Esophagus muscularis mucosa (tissue), 4 donors: ENCODE measurements at regions not wholly inside any gene's neighbourhood (a gene's known extent, or its start where the extent isn't known, plus 50 kb on each side); places are given as distances from the start of the nearest gene placed in this dataset.

Experiments used
- DNase-seq: peaks from one replicate; pipeline ENCODE4 v3.0.0-alpha.2; 2017; ENCODE audit errors: extremely low spot score
- H3K27ac ChIP-seq, 4 donors: fragments of 200-600 bp; sonication (generic); replicated peaks in 1 of 4; 1 replicate in 3 of 4; 2 replicates in 1 of 4; pipeline ENCODE4 v1.5.1; 2016 to 2019; ENCODE audit warnings: mild to moderate bottlenecking in 1 of 4
- H3K27me3 ChIP-seq, 4 donors: fragments of 200-600 bp; sonication (generic); one replicate each; pipeline versions ENCODE4 v1.5.1 to v1.6.0; 2016 to 2019
- H3K36me3 ChIP-seq, 4 donors: fragments of 200-600 bp; sonication (generic); one replicate each; pipeline ENCODE4 v1.5.1; 2016 to 2019
- H3K4me1 ChIP-seq, 4 donors: fragments of 200-600 bp; sonication (generic); one replicate each; pipeline ENCODE4 v1.5.1; 2016 to 2019
- H3K4me3 ChIP-seq, 4 donors: fragments of 200-600 bp; sonication (generic); 1 replicate in 2 of 4; 2 replicates in 2 of 4; pipeline ENCODE4 v1.5.1; 2016 to 2019; ENCODE audit warnings: mild to moderate bottlenecking in 4 of 4, moderate library complexity in 1 of 4
- H3K9me3 ChIP-seq, 4 donors: fragments of 200-600 bp; sonication (generic); 1 replicate in 3 of 4; 2 replicates in 1 of 4; pipeline ENCODE4 v1.5.1; 2016 to 2019
- EP300 ChIP-seq: sonication (generic); formaldehyde crosslinking; IDR thresholded peaks from one replicate; pipeline ENCODE4 v1.6.1; 2017; ENCODE audit warnings: antibody characterized with exemption
- POLR2A ChIP-seq: fragments of 450-650 bp; IDR thresholded peaks from one replicate; pipeline ENCODE4 v1.6.1; 2017; ENCODE audit warnings: antibody characterized with exemption, moderate library complexity, mild to moderate bottlenecking, low read depth
- POLR2AphosphoS5 ChIP-seq, 2 donors: sonication (generic); formaldehyde crosslinking; IDR thresholded peaks; one replicate each; pipeline ENCODE4 v1.6.1; 2017; ENCODE audit warnings: antibody characterized with exemption in 2 of 2
- WGBS: methylation state at CpG from one replicate; pipeline ENCODE4 v1.1.5; 2018; 5-methylcytosine and 5-hydroxymethylcytosine counted together
- intact Hi-C: fragments of 100-400 bp; cut with DNase I; formaldehyde crosslinking; loops from one replicate; pipeline ENCODE4 v1.15.1; 2023
- TF ChIP-seq, protein P1 (sequence below), 3 experiments: fragments of 200-600 bp in 2 of 3; fragments of 450-650 bp in 1 of 3; sonication (generic) in 2 of 3; IDR thresholded peaks; one replicate each; pipeline ENCODE4 v1.5.1; 2017 to 2019; ENCODE audit warnings: antibody characterized with exemption in 3 of 3, mild to moderate bottlenecking in 2 of 3, moderate library complexity in 1 of 3

DNA sequence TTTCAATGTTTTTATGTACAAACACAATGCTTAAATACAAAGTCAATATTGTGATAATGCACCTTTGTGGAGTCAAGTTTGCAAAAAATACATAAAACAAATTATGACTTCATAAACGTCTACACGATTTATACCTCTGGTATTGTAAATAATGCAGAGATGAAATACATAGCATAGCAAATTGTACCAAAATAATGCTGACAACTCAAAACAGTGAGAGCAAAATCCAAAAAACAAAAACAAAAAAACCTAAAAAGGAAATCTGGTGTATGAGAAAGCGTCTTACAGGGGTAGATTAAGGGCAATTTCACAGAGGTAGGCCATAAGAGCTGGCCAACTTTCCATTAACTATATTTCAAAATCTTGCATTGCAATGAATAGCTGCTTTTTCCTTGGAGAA, 161.5 kb upstream of the LRRC7 start:
- Histone ChIP-seq H3K4me3 (no peak overlapping the region), H3K27me3 (no peaks in the 10 kb centered on the region), H3K27ac (no peak overlapping the region), H3K4me1 (no peaks in the 10 kb centered on the region), H3K9me3 (no peaks in the 10 kb centered on the region), H3K36me3 (no peaks in the 10 kb centered on the region)
- intact Hi-C loops: no loop called here
- TF ChIP-seq EP300 (no peak), POLR2AphosphoS5 (IDR thresholded peaks at IDR 0.05) (no peak), POLR2A (no peak)
- TF ChIP-seq, protein P1, sequence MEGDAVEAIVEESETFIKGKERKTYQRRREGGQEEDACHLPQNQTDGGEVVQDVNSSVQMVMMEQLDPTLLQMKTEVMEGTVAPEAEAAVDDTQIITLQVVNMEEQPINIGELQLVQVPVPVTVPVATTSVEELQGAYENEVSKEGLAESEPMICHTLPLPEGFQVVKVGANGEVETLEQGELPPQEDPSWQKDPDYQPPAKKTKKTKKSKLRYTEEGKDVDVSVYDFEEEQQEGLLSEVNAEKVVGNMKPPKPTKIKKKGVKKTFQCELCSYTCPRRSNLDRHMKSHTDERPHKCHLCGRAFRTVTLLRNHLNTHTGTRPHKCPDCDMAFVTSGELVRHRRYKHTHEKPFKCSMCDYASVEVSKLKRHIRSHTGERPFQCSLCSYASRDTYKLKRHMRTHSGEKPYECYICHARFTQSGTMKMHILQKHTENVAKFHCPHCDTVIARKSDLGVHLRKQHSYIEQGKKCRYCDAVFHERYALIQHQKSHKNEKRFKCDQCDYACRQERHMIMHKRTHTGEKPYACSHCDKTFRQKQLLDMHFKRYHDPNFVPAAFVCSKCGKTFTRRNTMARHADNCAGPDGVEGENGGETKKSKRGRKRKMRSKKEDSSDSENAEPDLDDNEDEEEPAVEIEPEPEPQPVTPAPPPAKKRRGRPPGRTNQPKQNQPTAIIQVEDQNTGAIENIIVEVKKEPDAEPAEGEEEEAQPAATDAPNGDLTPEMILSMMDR (IDR thresholded peaks at IDR 0.05): no peak
- no peak for DNase-seq
- WGBS: 88% methylated on average over 3 of the region's 3 CpGs

DNA sequence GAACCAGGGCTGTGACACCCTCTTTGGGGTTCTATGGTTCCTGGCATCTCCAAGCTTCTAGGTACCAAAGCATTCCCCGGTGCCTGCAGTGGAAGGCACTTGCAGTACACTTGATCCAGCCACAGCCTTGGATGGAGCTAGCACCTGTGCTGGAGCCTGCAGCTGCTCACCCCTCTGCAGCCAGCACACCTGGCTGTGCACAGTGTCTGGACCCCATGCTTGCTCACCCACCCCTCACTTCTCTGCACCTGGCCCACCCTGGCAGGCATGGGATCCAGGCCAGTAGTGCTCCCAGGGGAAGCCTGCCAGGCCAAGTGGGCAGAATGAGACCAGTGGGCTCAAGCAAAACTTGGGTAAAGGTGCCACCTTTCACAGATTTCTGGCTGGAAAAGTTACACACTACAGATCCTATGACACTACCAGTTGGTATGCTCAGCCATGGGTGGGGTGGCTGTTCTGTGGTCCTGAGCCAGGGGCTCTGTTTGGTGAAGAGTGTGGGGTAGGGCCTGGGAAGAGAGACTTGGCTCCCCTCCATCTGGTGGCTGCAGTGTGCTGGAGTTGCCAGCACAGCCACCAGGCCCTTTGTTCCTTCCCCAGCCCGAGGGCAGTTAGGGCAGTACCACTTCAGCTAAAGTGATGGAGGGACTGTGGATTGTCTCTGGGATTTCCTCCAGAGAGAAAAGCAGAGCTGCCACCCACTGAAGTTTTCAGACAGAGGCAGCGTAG, 157.8 kb upstream of the LRRC7 start:
- Histone ChIP-seq H3K4me3 (no peak overlapping the region), H3K27ac (no peak overlapping the region), H3K4me1 (no peaks in the 10 kb centered on the region), H3K36me3 (no peaks in the 10 kb centered on the region), H3K9me3 (peaks cover 0 to 9% (median 0%) of the 10 kb centered on the region in 4 donors), H3K27me3 (no peaks in the 10 kb centered on the region)
- DNase-seq: no peak
- WGBS: 89% methylated on average over 3 of the region's 3 CpGs
- TF ChIP-seq POLR2A (no peak), POLR2AphosphoS5 (IDR thresholded peaks at IDR 0.05) (no peak), EP300 (no peak)
- TF ChIP-seq, protein P1 (IDR thresholded peaks at IDR 0.05): no peak
- intact Hi-C loops: no loop called here

DNA sequence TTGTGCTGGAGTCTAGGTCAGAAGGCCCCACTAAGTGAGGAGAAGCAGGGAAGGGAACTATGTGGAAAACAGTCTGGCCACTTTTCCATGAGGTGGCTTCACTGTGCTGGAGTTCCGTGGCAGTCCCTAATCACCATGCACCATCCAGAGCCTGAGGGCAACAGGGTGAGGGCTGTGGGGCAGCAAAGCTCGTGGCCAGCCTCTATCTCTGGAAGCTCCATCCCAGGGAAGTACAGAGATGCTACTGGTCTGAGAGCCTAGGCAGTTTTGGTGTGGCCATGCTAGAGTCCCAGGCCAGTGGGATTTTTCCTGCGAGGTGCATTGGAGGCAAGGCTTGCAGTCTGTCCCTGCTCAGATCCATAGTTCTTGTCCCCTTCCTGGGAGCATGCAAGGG, 157.3 kb upstream of the LRRC7 start:
- Histone ChIP-seq H3K36me3 (no peaks in the 10 kb centered on the region), H3K27ac (no peak overlapping the region), H3K9me3 (peaks cover 0 to 9% (median 0%) of the 10 kb centered on the region in 4 donors), H3K27me3 (no peaks in the 10 kb centered on the region), H3K4me1 (no peaks in the 10 kb centered on the region), H3K4me3 (no peak overlapping the region)
- WGBS: 82% methylated on average over 3 of the region's 3 CpGs
- TF ChIP-seq EP300 (no peak), POLR2AphosphoS5 (IDR thresholded peaks at IDR 0.05) (no peak), POLR2A (no peak)
- TF ChIP-seq, protein P1 (IDR thresholded peaks at IDR 0.05): no peak
- DNase-seq: no peak
- intact Hi-C loops: no loop called here

DNA sequence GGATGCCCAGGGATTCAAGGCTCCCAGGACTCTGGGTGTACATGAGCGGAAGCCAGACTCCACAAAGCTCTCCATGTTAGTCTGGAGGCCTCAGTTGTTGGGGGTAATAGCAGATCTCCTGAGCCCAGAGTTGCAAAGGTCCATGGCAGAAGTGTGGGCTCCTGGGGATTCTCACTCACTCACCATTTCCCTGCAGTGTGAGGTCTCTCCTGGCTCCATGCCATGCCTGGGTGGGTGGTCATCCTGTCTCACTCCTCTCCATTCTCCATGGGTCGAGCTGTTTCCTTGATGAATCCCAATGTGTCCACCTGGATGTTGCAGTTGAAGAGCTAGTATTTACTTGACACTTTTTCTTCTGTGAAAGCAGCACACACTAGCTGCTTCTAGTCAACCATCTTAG, 156.8 kb upstream of the LRRC7 start:
- Histone ChIP-seq H3K27ac (no peak overlapping the region), H3K4me1 (no peaks in the 10 kb centered on the region), H3K36me3 (no peaks in the 10 kb centered on the region), H3K9me3 (peaks cover 0 to 9% (median 0%) of the 10 kb centered on the region in 4 donors), H3K4me3 (no peak overlapping the region), H3K27me3 (no peaks in the 10 kb centered on the region)
- TF ChIP-seq POLR2A: no peak
- intact Hi-C loops: no loop called here
- no peak for DNase-seq
- 67% methylated on average over 1 of the region's 2 CpGs for WGBS

DNA sequence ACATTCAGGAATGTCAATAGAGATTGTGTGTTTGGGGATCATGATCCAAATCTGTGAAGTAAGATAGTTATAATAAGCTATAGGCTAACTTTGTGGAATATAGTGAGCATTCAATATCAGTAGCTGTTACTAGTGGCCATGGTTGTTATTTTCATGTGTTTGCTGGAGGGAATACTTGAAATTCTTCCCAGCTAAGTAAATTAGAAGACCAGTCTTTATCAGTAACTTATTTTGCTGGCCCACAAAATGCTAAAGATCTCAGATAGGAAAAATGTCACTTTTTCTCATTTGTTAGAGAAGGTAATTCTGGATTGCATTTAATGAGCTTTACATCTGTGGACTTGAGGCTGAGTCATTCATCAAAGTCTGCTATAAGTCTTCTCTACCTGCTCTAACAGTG, 156.1 kb upstream of the LRRC7 start:
- H3K9me3 ChIP-seq: peaks cover 0 to 9% (median 0%) of the 10 kb centered on the region in 4 donors
- intact Hi-C loops: no loop called here
- TF ChIP-seq POLR2A (no peak), EP300 (no peak), POLR2AphosphoS5 (IDR thresholded peaks at IDR 0.05) (no peak)
- TF ChIP-seq, protein P1 (IDR thresholded peaks at IDR 0.05): no peak
- H3K36me3 ChIP-seq: no peaks in the 10 kb centered on the region
- no peaks in the 10 kb centered on the region for H3K27me3 ChIP-seq
- H3K4me1 ChIP-seq: no peaks in the 10 kb centered on the region
- H3K4me3 ChIP-seq: no peak overlapping the region
- no peak for DNase-seq
- H3K27ac ChIP-seq: no peak overlapping the region
